HG03520 (cell line): ENCODE measurements at regions not wholly inside any gene's neighbourhood (a gene's known extent, or its start where the extent isn't known, plus 50 kb on each side); places are given as distances from the start of the nearest gene placed in this dataset.

Source experiments
- ATAC-seq: cut with Tn5 transposase; IDR thresholded peaks from one replicate; pipeline ENCODE4 v1.9.1; 2021; ENCODE audit warnings: mild to moderate bottlenecking, moderate library complexity; ENCODE audit not compliant: unreplicated experiment

DNA sequence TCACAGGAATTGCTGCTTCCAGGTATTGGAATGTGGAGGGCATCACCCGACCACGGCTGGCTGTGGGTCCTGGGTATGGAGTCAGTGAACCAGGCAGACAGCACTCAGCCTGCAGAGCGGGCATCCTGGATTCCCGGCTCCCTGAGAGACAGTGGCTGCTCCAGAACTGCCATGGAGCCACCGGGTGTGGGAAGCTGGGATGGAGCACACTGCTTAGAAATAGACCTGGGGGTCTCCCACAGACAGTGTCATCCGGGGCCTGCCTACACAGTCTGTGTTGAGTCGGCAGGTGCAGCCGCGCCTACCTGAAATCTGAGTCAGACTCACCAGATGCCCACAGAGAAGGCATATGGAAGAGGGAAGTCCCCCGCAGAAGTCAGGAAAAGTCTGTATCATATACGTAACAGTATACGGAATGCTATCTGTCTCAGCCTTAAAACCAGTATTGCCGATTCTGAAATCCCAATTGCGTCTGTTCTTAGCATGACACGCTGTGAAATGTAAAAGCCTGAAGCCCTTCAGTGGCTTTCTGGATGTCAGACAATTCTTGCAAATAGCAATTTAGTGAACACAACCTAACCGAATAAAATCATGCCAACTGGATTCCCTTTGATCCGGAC, 509.7 kb upstream of the MYT1L start:
- ATAC-seq: no peak

GRCh38 chr2:2839782-2840531, 508.9 kb upstream of the MYT1L start:
- no peak for ATAC-seq

DNA sequence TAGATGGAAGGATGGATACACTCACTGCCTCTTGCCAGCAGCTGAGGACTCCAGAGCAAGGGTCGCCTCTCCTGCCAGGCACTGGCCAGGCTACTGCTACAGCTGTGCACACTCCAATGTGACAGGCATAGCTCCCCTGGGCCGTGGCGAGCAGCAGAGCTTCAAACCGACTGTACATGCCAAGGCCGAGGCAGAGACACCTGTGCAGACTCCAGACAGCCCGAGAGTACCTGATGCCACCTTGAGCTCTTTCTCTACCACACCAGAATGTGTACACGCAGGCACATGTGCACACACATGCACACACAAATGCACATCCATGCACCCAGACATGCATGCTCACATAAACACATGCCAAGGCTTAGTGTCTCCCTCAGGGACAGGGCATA, 508.3 kb upstream of the MYT1L start:
- no peak for ATAC-seq

GRCh38 chr2:2838548-2838845, 507.4 kb upstream of the MYT1L start:
- no peak for ATAC-seq

GRCh38 chr2:2837746-2838547, 506.9 kb upstream of the MYT1L start:
- no peak for ATAC-seq

- no peak for ATAC-seq
Measured at GRCh38 chr2:2836343-2837070, 505.4 kb upstream of the MYT1L start.

GRCh38 chr2:2834516-2835254, 503.6 kb upstream of the MYT1L start:
- ATAC-seq: no peak

GRCh38 chr2:2834105-2834504, 503.0 kb upstream of the MYT1L start:
- ATAC-seq: no peak

- ATAC-seq: no peak
Measured at GRCh38 chr2:2832657-2833056, 501.6 kb upstream of the MYT1L start.

DNA sequence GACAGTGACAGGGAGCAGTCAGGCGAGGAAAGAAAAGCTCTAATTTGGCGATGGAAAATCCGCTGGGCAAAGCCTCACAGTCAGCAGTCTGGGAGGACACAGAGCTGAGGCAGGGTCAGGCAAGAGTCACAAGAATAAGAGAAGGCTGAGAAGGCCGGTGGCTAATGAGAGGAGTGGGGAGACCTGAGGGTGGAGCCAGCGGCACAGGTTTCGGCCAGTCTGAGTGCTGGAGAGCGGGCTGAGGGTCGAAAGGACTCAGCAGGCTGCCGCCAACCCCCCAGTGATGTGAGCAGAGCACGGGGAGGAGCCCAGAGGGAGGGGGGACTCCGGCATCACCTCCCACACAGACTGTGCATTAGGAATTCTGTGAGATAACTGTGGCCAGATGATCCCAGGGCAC, 500.6 kb upstream of the MYT1L start:
- ATAC-seq: no peak

- ATAC-seq: no peak
Measured at GRCh38 chr2:2830576-2830975, 499.5 kb upstream of the MYT1L start.

DNA sequence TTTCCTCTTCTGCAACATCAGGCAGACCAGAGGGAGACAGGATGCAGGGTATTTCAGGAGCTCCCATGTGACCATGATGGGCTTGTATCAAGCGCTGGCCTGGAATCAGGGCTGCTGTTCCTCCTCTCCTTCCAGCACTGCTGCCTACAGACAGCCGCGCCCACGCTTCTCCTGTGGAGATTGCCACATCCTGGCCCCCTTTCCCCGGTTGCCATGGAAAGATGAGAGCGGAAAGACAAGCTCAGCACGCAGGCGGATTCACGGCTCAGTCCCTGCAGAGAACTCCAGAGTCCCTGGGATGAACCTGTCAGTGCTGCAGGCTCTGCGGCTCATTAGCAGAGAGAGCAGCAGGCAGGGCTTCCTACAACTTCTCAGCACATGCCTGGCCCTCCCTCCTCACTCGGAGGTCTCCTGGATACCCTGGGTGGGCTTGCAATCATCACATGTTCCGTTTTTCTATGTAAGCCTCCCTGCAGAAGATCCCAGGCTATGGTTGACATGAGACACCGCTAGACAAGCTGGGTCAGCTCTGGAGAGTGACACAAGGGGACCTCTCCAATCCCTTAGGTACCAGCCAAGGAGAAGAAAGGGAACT, 497.8 kb upstream of the MYT1L start:
- ATAC-seq: no peak

DNA sequence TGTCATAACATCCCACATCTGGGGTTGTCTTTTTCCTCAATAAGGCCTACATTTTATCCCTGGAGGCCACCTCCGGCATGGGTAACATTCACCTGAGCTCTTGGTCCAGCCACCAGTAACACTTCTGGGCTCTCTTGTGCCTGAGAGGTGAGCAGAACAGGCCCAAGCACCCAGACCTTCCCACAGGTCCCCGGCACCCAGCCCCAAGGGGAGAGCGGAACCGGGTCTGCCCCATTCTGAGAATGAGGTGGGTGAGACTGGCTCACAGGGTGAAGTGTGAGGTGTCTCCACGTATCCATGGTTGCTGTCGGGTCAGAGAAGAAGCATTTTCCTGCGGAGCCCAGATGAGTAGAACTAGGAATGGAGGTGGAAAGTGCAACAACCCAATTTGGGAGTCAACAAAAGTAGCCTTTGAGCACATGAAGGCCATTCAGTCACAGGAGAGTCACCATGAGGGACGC, 496.7 kb upstream of the MYT1L start:
- ATAC-seq: no peak

GRCh38 chr2:2827046-2827636, 496.1 kb upstream of the MYT1L start:
- no peak for ATAC-seq

DNA sequence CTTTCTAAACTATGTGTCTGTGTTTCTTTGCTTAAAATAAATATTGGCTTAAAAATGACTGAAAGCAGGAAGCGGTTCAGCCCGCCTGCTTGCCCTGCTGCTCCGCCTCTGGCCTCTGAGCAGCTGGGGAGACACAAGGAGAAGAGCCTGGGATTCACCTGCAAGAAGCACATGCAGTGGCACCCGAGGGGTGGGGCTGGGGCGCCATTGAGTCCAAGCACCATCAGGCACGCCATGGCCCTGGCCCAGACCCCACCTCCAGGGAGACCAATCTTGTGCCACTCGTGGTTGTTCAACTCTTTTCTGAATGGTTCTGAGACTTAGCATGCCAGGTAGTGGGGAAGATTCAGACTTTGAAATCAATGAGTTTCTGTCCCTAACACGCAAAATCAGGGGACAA, 495.5 kb upstream of the MYT1L start:
- no peak for ATAC-seq

DNA sequence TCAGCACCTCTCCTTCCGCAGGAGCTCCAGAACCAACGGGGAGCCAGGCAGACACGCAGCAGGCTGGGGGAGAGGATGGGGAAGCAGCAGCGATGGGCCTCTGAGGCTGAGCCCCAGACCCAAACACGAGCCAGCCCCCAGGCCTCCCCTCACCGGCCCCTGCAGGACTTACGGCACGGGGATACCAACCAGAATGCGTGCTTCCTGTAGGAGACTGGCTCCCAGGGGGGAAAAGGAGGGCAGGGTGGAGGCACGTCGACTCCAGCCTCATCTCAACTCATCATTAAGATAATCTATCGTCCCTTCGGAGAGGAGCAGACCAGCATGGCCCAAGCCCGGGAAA, 495.1 kb upstream of the MYT1L start:
- ATAC-seq: no peak

- ATAC-seq: no peak
Measured at GRCh38 chr2:2825516-2826208, 494.6 kb upstream of the MYT1L start.

DNA sequence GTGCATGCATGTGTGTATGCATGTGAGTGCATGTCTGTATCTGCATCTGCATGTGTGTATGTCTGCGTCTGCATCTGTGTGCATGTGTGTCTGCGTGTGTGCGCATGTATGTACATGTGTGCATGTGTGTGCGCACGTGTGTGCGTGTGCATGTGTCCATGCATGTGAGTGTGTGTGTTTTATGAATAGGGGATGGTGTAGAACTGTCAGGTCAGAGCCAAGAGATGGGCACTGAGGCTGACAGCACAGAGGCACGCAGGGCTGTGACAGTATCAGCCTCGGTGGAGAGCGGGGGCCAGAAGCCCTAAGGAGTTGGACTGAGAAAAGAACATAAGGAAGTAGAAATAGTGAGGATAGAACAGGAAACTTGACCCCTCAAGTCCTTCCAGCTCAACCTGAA, 494.0 kb upstream of the MYT1L start:
- ATAC-seq: no peak

- ATAC-seq: no peak
Measured at GRCh38 chr2:2824588-2824987, 493.5 kb upstream of the MYT1L start.
